Panc1 (cell line): ENCODE measurements at regions not wholly inside any gene's neighbourhood (a gene's known extent, or its start where the extent isn't known, plus 50 kb on each side); places are given as distances from the start of the nearest gene placed in this dataset.

Experiments
- ATAC-seq: fragments of 200-7000 bp; cut with Tn5 transposase; 2 replicates; pipeline ENCODE4 v1.9.1; 2020; ENCODE audit warnings: mild to moderate bottlenecking, moderate library complexity
- BruUV-seq: library from RNA; stranded (reverse); fragments of 400-500 nt; replicated peaks from 2 replicates; lab custom pipeline; 2021; lab: Mats Ljungman, UMichigan
- CTCF ChIA-PET: fragments of 300-600 bp; sonication (Branson Sonifier 250); formaldehyde crosslinking; loops from one replicate; lab custom pipeline; 2022; ENCODE audit warnings: antibody characterized with exemption; lab: Charles Lee
- POLR2A ChIA-PET: fragments of 300-600 bp; sonication (Branson Sonifier 250); formaldehyde crosslinking; loops from one replicate; lab custom pipeline; 2022; ENCODE audit warnings: antibody characterized with exemption; lab: Charles Lee
- DNase-seq: peaks from one replicate; pipeline ENCODE4 v3.0.0-alpha.2; 2010; ENCODE audit warnings: low read depth, low spot score
- H3K27ac ChIP-seq: 2 replicates; pipeline ENCODE4 v1.5.1; 2011; ENCODE audit warnings: mild to moderate bottlenecking, low read length, inconsistent platforms
- H3K27me3 ChIP-seq: fragments of 200-500 bp; sonication (Bioruptor generic); 2 replicates; pipeline ENCODE4 v1.6.0; 2014; ENCODE audit warnings: low read length, inconsistent platforms; ENCODE audit not compliant: control insufficient read depth, insufficient read depth
- H3K36me3 ChIP-seq: fragments of 200-500 bp; sonication (Bioruptor generic); 2 replicates; pipeline ENCODE4 v1.5.1; 2014; ENCODE audit warnings: inconsistent platforms, mild to moderate bottlenecking, low read length, moderate library complexity; ENCODE audit not compliant: control insufficient read depth, insufficient read depth
- H3K4me1 ChIP-seq: 2 replicates; pipeline ENCODE4 v1.5.1; 2011; ENCODE audit warnings: inconsistent platforms, mild to moderate bottlenecking, low read length, moderate library complexity; ENCODE audit not compliant: control insufficient read depth, insufficient read depth
- H3K4me3 ChIP-seq, 2 experiments: 2 replicates each; pipeline ENCODE4 v1.5.1; 2011 to 2012; ENCODE audit warnings: low read depth in 2 of 2, low read length in 2 of 2, mild to moderate bottlenecking in 2 of 2, inconsistent platforms in 1 of 2, moderate library complexity in 1 of 2
- H3K9me3 ChIP-seq: fragments of 200-500 bp; sonication (Bioruptor generic); 2 replicates; pipeline ENCODE4 v1.5.1; 2014; ENCODE audit warnings: low read depth, mild to moderate bottlenecking, inconsistent platforms, low read length, moderate library complexity; ENCODE audit not compliant: control insufficient read depth, insufficient read depth
- POLR2AphosphoS5 ChIP-seq: IDR thresholded peaks from 2 replicates; pipeline ENCODE4 v1.6.1; 2012; ENCODE audit warnings: mild to moderate bottlenecking, low read depth, low read length, moderate library complexity
- SIN3A ChIP-seq: IDR thresholded peaks from 2 replicates; pipeline ENCODE4 v1.6.1; 2012; ENCODE audit warnings: low read depth, mild to moderate bottlenecking, low read length, moderate library complexity, borderline replicate concordance; ENCODE audit not compliant: insufficient read depth
- TCF7L2 ChIP-seq: IDR thresholded peaks from 2 replicates; pipeline ENCODE4 v1.6.1; 2011; ENCODE audit warnings: mild to moderate bottlenecking, low read depth, low read length, inconsistent platforms
- in situ Hi-C: cut with HindIII; loops from 2 replicates; pipeline ENCODE4 v1.10.0; 2016; ENCODE audit warnings: low sequenced_read_pairs, low pct_unique_long_range_greater_than_20kb
- intact Hi-C: fragments of 100-400 bp; cut with micrococcal nuclease; formaldehyde crosslinking; loops from one replicate; pipeline ENCODE4 v1.10.0; 2022; ENCODE audit not compliant: unreplicated experiment
- TF ChIP-seq, protein P1 (sequence below), 2 experiments: IDR thresholded peaks; 2 replicates each; pipeline ENCODE4 v1.6.1; 2011 to 2012; ENCODE audit warnings: low read depth in 2 of 2, control low read depth in 1 of 2, low read length in 1 of 2, mild to moderate bottlenecking in 1 of 2, moderate library complexity in 1 of 2; ENCODE audit not compliant: insufficient read depth in 1 of 2
- TF ChIP-seq, protein P2 (sequence below): fragments of 450-650 bp; IDR thresholded peaks from 2 replicates; pipeline ENCODE4 v1.5.1; 2017; ENCODE audit warnings: mild to moderate bottlenecking

DNA sequence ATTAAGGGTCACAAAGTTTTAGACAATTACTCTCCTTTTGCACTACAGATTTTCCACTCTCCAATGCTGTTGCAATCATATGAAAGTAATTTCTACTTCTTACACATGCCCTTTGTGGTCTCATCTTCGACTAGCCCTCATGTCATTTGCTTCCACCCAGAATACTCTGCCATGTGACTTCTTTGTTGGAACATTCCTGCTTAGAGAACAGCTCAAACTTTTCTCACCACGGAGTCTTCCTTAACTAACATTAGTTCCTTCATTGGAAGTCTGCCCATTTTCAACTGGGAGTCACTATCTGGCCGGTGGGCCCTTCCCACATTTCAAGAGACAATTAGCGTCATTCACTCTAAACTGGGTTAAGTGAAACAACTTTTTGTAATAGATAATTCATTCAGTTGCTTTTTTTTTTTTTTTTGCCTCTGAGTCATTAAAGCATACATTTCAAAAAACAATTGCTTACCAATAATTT is 142.6 kb upstream of the PALMD start:
- Histone ChIP-seq H3K9me3 (no peaks in the 10 kb centered on the region), H3K27ac (no peak overlapping the region), H3K27me3 (no peaks in the 10 kb centered on the region), H3K4me3 (no peak overlapping the region), H3K36me3 (no peaks in the 10 kb centered on the region), H3K4me1 (no peaks in the 10 kb centered on the region)
- ChIA-PET CTCF (no interaction called here), POLR2A (no interaction called here)
- intact Hi-C loops = no loop called here
- TF ChIP-seq POLR2AphosphoS5 (no peak), SIN3A (no peak), TCF7L2 (no peak)
- TF ChIP-seq, protein P1, sequence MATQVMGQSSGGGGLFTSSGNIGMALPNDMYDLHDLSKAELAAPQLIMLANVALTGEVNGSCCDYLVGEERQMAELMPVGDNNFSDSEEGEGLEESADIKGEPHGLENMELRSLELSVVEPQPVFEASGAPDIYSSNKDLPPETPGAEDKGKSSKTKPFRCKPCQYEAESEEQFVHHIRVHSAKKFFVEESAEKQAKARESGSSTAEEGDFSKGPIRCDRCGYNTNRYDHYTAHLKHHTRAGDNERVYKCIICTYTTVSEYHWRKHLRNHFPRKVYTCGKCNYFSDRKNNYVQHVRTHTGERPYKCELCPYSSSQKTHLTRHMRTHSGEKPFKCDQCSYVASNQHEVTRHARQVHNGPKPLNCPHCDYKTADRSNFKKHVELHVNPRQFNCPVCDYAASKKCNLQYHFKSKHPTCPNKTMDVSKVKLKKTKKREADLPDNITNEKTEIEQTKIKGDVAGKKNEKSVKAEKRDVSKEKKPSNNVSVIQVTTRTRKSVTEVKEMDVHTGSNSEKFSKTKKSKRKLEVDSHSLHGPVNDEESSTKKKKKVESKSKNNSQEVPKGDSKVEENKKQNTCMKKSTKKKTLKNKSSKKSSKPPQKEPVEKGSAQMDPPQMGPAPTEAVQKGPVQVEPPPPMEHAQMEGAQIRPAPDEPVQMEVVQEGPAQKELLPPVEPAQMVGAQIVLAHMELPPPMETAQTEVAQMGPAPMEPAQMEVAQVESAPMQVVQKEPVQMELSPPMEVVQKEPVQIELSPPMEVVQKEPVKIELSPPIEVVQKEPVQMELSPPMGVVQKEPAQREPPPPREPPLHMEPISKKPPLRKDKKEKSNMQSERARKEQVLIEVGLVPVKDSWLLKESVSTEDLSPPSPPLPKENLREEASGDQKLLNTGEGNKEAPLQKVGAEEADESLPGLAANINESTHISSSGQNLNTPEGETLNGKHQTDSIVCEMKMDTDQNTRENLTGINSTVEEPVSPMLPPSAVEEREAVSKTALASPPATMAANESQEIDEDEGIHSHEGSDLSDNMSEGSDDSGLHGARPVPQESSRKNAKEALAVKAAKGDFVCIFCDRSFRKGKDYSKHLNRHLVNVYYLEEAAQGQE (IDR thresholded peaks at IDR 0.05; ENCODE audit: insufficient read depth in 1 of 2, low read depth in 2 of 2, low read length in 1 of 2) = no peak
- TF ChIP-seq, protein P2, sequence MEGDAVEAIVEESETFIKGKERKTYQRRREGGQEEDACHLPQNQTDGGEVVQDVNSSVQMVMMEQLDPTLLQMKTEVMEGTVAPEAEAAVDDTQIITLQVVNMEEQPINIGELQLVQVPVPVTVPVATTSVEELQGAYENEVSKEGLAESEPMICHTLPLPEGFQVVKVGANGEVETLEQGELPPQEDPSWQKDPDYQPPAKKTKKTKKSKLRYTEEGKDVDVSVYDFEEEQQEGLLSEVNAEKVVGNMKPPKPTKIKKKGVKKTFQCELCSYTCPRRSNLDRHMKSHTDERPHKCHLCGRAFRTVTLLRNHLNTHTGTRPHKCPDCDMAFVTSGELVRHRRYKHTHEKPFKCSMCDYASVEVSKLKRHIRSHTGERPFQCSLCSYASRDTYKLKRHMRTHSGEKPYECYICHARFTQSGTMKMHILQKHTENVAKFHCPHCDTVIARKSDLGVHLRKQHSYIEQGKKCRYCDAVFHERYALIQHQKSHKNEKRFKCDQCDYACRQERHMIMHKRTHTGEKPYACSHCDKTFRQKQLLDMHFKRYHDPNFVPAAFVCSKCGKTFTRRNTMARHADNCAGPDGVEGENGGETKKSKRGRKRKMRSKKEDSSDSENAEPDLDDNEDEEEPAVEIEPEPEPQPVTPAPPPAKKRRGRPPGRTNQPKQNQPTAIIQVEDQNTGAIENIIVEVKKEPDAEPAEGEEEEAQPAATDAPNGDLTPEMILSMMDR = no peak
- DNase-seq (no peak), ATAC-seq (no peak)
- no TSS peak for BruUV-seq
- in situ Hi-C loops = no loop called here

DNA sequence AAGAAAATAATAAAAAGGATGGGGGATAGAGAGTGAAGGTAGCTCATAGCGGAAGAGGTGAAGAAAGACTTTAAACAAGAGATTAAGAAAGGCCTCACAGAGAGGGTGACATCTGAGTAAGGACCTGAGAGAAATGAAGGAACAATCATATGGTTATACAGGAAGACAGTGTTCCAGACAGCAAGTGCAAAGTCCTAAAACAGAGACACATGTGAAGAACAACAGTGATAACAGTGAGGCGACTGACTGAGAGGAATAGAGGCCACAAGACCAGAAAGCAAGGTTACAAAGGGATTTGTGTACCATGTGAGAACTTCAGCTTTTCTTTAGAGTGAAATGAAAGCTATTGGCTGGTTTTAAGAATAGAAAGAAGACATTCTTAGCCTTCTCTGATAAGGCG is 141.6 kb upstream of the PALMD start:
- Histone ChIP-seq H3K9me3 (no peaks in the 10 kb centered on the region), H3K27me3 (no peaks in the 10 kb centered on the region), H3K4me1 (no peaks in the 10 kb centered on the region), H3K4me3 (no peak overlapping the region), H3K36me3 (no peaks in the 10 kb centered on the region), H3K27ac (no peak overlapping the region)
- BruUV-seq = no TSS peak
- ATAC-seq (no peak), DNase-seq (no peak)
- ChIA-PET CTCF (no interaction called here), POLR2A (no interaction called here)
- in situ Hi-C loops = no loop called here
- TF ChIP-seq, protein P2 = no peak
- no peak for TF ChIP-seq POLR2AphosphoS5
- TF ChIP-seq SIN3A = no peak
- TF ChIP-seq, protein P1 (IDR thresholded peaks at IDR 0.05; ENCODE audit: insufficient read depth in 1 of 2, low read depth in 2 of 2, low read length in 1 of 2) = no peak
- TF ChIP-seq TCF7L2 = no peak
- intact Hi-C loops = no loop called here
